H9 (cell line): ENCODE measurements at regions not wholly inside any gene's neighbourhood (a gene's known extent, or its start where the extent isn't known, plus 50 kb on each side); places are given as distances from the start of the nearest gene placed in this dataset.

Experiments
- DNase-seq: peaks from one replicate; pipeline ENCODE4 v3.0.0-alpha.2; 2017
- H2AFZ ChIP-seq: one replicate; pipeline ENCODE4 v1.6.1; 2013; ENCODE audit warnings: mild to moderate bottlenecking, low read length, control low read depth, moderate library complexity
- H2AK5ac ChIP-seq: 2 replicates; pipeline ENCODE4 v1.6.1; 2013; ENCODE audit warnings: low read length, control low read depth, mixed read lengths; ENCODE audit not compliant: insufficient read length
- H2BK120ac ChIP-seq: one replicate; pipeline ENCODE4 v1.6.1; 2013; ENCODE audit warnings: low read depth, mild to moderate bottlenecking, low read length, control low read depth, inconsistent platforms; ENCODE audit not compliant: poor library complexity, severe bottlenecking
- H2BK12ac ChIP-seq: 2 replicates; pipeline ENCODE4 v1.6.1; 2013; ENCODE audit warnings: low read length, control low read depth, mixed read lengths, low read depth; ENCODE audit not compliant: insufficient read length
- H2BK15ac ChIP-seq: 2 replicates; pipeline ENCODE4 v1.6.1; 2013; ENCODE audit warnings: low read depth, low read length, control low read depth
- H2BK20ac ChIP-seq: one replicate; pipeline ENCODE4 v1.6.1; 2013; ENCODE audit warnings: low read depth, mild to moderate bottlenecking, low read length, control low read depth, inconsistent platforms; ENCODE audit not compliant: poor library complexity, severe bottlenecking
- H2BK5ac ChIP-seq: 2 replicates; pipeline ENCODE4 v1.6.1; 2013; ENCODE audit warnings: low read length, control low read depth, mixed read lengths; ENCODE audit not compliant: insufficient read length
- H3K14ac ChIP-seq: 2 replicates; pipeline ENCODE4 v1.6.1; 2013; ENCODE audit warnings: low read length, control low read depth; ENCODE audit not compliant: insufficient read depth
- H3K18ac ChIP-seq: 2 replicates; pipeline ENCODE4 v1.6.1; 2013; ENCODE audit warnings: low read depth, mild to moderate bottlenecking, mixed read lengths, low read length, control low read depth; ENCODE audit not compliant: insufficient read length
- H3K23ac ChIP-seq: 2 replicates; pipeline ENCODE4 v1.6.1; 2013; ENCODE audit warnings: low read length, control low read depth, mixed read lengths, low read depth; ENCODE audit not compliant: insufficient read length
- H3K23me2 ChIP-seq: 2 replicates; pipeline ENCODE4 v1.6.1; 2013; ENCODE audit warnings: low read depth, mild to moderate bottlenecking, mixed read lengths, low read length, control low read depth; ENCODE audit not compliant: insufficient read length, poor library complexity, severe bottlenecking
- H3K27ac ChIP-seq: 2 replicates; pipeline ENCODE4 v1.5.1; 2013; ENCODE audit warnings: low read length, control low read depth, mixed read lengths, low read depth; ENCODE audit not compliant: insufficient read length
- H3K27me3 ChIP-seq: 2 replicates; pipeline ENCODE4 v1.6.1; 2013; ENCODE audit warnings: low read length, control low read depth, inconsistent platforms; ENCODE audit not compliant: insufficient read depth
- H3K4ac ChIP-seq: 2 replicates; pipeline ENCODE4 v1.6.1; 2013; ENCODE audit warnings: low read depth, mild to moderate bottlenecking, control low read depth, inconsistent platforms, low read length, moderate library complexity
- H3K4me1 ChIP-seq: 2 replicates; pipeline ENCODE4 v1.6.1; 2013; ENCODE audit warnings: low read length, control low read depth, inconsistent platforms; ENCODE audit not compliant: insufficient read depth
- H3K4me2 ChIP-seq: 2 replicates; pipeline ENCODE4 v1.6.1; 2013; ENCODE audit warnings: low read length, control low read depth, mixed read lengths; ENCODE audit not compliant: insufficient read length, insufficient read depth
- H3K56ac ChIP-seq: 2 replicates; pipeline ENCODE4 v1.6.1; 2013; ENCODE audit warnings: low read depth, mild to moderate bottlenecking, mixed read lengths, low read length, control low read depth; ENCODE audit not compliant: insufficient read length
- H3K79me1 ChIP-seq: 2 replicates; pipeline ENCODE4 v1.6.1; 2013; ENCODE audit warnings: low read depth, mild to moderate bottlenecking, moderate library complexity, low read length, control low read depth, inconsistent platforms; ENCODE audit not compliant: insufficient read depth, poor library complexity, severe bottlenecking
- H3K79me2 ChIP-seq: 2 replicates; pipeline ENCODE4 v1.6.1; 2013; ENCODE audit warnings: low read length, control low read depth, inconsistent platforms; ENCODE audit not compliant: insufficient read depth
- H3K9ac ChIP-seq: 2 replicates; pipeline ENCODE4 v1.6.1; 2013; ENCODE audit warnings: low read length, control low read depth, mixed read lengths; ENCODE audit not compliant: insufficient read length; ENCODE audit errors: extremely low read depth
- H3K9me3 ChIP-seq: one replicate; pipeline ENCODE4 v1.6.1; 2013; ENCODE audit warnings: low read depth, low read length, inconsistent platforms; ENCODE audit not compliant: control insufficient read depth
- H3T11ph ChIP-seq: one replicate; pipeline ENCODE4 v1.6.1; 2013; ENCODE audit warnings: mild to moderate bottlenecking, low read length, control low read depth, inconsistent platforms
- H4K20me1 ChIP-seq: one replicate; pipeline ENCODE4 v1.6.1; 2013; ENCODE audit not compliant: control insufficient read depth, insufficient read length, insufficient read depth
- H4K5ac ChIP-seq: 2 replicates; pipeline ENCODE4 v1.6.1; 2013; ENCODE audit warnings: low read depth, mild to moderate bottlenecking, mixed read lengths, low read length, control low read depth; ENCODE audit not compliant: insufficient read length
- H4K8ac ChIP-seq: replicated peaks from 2 replicates; pipeline ENCODE4 v1.6.1; 2013; ENCODE audit warnings: low read length, control low read depth, mixed read lengths, low read depth; ENCODE audit not compliant: insufficient read length
- H4K91ac ChIP-seq: 2 replicates; pipeline ENCODE4 v1.6.1; 2013; ENCODE audit warnings: low read depth, mild to moderate bottlenecking, moderate library complexity, mixed read lengths, low read length, control low read depth; ENCODE audit not compliant: insufficient read length
- H3K27ac Mint-ChIP-seq, 3 experiments: 2 replicates in 2 of 3; 3 replicates in 1 of 3; pipeline ENCODE4 v1.8.0; 2020 to 2021; ENCODE audit warnings: mixed read lengths in 3 of 3, mild to moderate bottlenecking in 1 of 3, moderate library complexity in 1 of 3
- H3K27me3 Mint-ChIP-seq: 2 replicates; pipeline ENCODE4 v1.8.0; 2021; ENCODE audit warnings: low read depth, mild to moderate bottlenecking, moderate library complexity, mixed read lengths
- H3K36me3 Mint-ChIP-seq, 3 experiments: 2 replicates in 2 of 3; 3 replicates in 1 of 3; pipeline ENCODE4 v1.8.0; 2020 to 2021; ENCODE audit warnings: low read depth in 3 of 3, mixed read lengths in 3 of 3; ENCODE audit not compliant: insufficient read depth in 1 of 3
- H3K4me1 Mint-ChIP-seq, 2 experiments: 2 replicates each; pipeline ENCODE4 v1.8.0; 2020; ENCODE audit warnings: mixed read lengths in 2 of 2
- H3K4me3 Mint-ChIP-seq, 2 experiments: 2 replicates in 1 of 2; 3 replicates in 1 of 2; pipeline ENCODE4 v1.8.0; 2020 to 2021; ENCODE audit warnings: mild to moderate bottlenecking in 2 of 2, mixed read lengths in 2 of 2, moderate library complexity in 1 of 2
- H3K9me3 Mint-ChIP-seq, 2 experiments: 2 replicates in 1 of 2; 3 replicates in 1 of 2; pipeline ENCODE4 v1.8.0; 2020; ENCODE audit warnings: mild to moderate bottlenecking in 2 of 2, mixed read lengths in 2 of 2, moderate library complexity in 1 of 2
- CTCF ChIP-seq: fragments of 200-600 bp; sonication (generic); conservative IDR thresholded peaks from 3 replicates; pipeline ENCODE4 v1.8.0; 2021; ENCODE audit warnings: antibody characterized with exemption, mild to moderate bottlenecking
- WGBS: extraction: QIAGEN DNeasy Blood & Tissue Kit; methylation state at CpG from one replicate; pipeline ENCODE4 v1.1.7; 2013; ENCODE audit warnings: missing lambda C conversion rate, low lambda C conversion rate, mixed read lengths; ENCODE audit not compliant: insufficient read length; ENCODE audit errors: extremely low coverage; 5-methylcytosine and 5-hydroxymethylcytosine counted together

- TF ChIP-seq CTCF, result no peak
- WGBS, result no CpG with 5 or more reads among the region's 2 CpGs
- Mint-ChIP-seq H3K4me1 (no peaks in the 10 kb centered on the region), H3K27me3 (no peaks in the 10 kb centered on the region), H3K4me3 (no peak overlapping the region), H3K36me3 (no peaks in the 10 kb centered on the region), H3K27ac (no peak overlapping the region), H3K9me3 (no peaks in the 10 kb centered on the region)
- Histone ChIP-seq H3K23ac (no peak overlapping the region), H2AK5ac (no peak overlapping the region), H4K20me1 (no peaks in the 10 kb centered on the region), H3K27ac (no peak overlapping the region), H2BK120ac (no peak overlapping the region), H3K79me2 (no peaks in the 10 kb centered on the region), H3K4me1 (no peaks in the 10 kb centered on the region), H4K8ac (no peak overlapping the region), H4K5ac (no peak overlapping the region), H2BK5ac (no peak overlapping the region), H3K18ac (no peak overlapping the region), H3K56ac (no peak overlapping the region), H3K27me3 (no peaks in the 10 kb centered on the region), H2BK15ac (no peak overlapping the region), H3K79me1 (no peaks in the 10 kb centered on the region), H2AFZ (no peak overlapping the region), H3K4ac (no peak overlapping the region), H2BK20ac (no peak overlapping the region), H3T11ph (no peak overlapping the region), H2BK12ac (no peak overlapping the region), H3K14ac (no peak overlapping the region), H3K9me3 (no peaks in the 10 kb centered on the region), H4K91ac (no peak overlapping the region), H3K23me2 (no peaks in the 10 kb centered on the region), H3K4me2 (no peak overlapping the region), H3K9ac (no peak overlapping the region)
- DNase-seq, result no peak
These were observed 243.2 kb downstream of the CRPPA start for GRCh38 chr7:16178092-16178491.
